D721Med (cell line): ENCODE measurements at regions not wholly inside any gene's neighbourhood (a gene's known extent, or its start where the extent isn't known, plus 50 kb on each side); places are given as distances from the start of the nearest gene placed in this dataset.

Source experiments
- DNase-seq: peaks from one replicate; pipeline ENCODE4 v3.0.0; 2011; ENCODE audit warnings: low spot score; ENCODE audit not compliant: insufficient read length
- FAIRE-seq: peaks from 2 replicates; lab custom pipeline; 2011; peaks lifted over from hg19 to GRCh38; lab: Jason Lieb, UNC
- TF ChIP-seq, protein P1 (sequence below): IDR thresholded peaks from 2 replicates; pipeline ENCODE4 v1.5.1; 2012; ENCODE audit warnings: mild to moderate bottlenecking, control low read depth; ENCODE audit not compliant: insufficient read depth; ENCODE audit errors: missing control alignments

DNA sequence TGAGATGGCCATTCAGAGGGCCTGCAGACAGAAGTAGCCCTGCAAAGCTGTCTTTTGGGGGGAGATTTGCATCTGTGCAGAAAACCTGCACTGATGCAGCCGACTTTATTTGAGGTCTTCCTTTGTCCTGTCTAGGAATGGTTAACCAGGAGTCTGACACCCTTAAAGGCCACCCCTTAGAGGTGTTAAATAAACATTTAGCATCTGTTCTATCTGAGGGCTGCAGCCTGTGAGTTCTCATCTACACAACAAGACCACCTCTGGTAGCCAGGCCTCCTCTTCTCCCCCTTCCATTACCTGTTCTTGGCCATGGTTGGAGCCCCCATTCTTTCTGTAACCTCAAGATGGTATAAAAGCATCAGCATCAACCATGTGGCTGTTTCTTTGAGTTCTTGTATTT lies 214.4 kb upstream of the HS6ST1 start:
- FAIRE-seq: no peak
- TF ChIP-seq, protein P1, sequence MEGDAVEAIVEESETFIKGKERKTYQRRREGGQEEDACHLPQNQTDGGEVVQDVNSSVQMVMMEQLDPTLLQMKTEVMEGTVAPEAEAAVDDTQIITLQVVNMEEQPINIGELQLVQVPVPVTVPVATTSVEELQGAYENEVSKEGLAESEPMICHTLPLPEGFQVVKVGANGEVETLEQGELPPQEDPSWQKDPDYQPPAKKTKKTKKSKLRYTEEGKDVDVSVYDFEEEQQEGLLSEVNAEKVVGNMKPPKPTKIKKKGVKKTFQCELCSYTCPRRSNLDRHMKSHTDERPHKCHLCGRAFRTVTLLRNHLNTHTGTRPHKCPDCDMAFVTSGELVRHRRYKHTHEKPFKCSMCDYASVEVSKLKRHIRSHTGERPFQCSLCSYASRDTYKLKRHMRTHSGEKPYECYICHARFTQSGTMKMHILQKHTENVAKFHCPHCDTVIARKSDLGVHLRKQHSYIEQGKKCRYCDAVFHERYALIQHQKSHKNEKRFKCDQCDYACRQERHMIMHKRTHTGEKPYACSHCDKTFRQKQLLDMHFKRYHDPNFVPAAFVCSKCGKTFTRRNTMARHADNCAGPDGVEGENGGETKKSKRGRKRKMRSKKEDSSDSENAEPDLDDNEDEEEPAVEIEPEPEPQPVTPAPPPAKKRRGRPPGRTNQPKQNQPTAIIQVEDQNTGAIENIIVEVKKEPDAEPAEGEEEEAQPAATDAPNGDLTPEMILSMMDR: no peak
- no peak for DNase-seq

DNA sequence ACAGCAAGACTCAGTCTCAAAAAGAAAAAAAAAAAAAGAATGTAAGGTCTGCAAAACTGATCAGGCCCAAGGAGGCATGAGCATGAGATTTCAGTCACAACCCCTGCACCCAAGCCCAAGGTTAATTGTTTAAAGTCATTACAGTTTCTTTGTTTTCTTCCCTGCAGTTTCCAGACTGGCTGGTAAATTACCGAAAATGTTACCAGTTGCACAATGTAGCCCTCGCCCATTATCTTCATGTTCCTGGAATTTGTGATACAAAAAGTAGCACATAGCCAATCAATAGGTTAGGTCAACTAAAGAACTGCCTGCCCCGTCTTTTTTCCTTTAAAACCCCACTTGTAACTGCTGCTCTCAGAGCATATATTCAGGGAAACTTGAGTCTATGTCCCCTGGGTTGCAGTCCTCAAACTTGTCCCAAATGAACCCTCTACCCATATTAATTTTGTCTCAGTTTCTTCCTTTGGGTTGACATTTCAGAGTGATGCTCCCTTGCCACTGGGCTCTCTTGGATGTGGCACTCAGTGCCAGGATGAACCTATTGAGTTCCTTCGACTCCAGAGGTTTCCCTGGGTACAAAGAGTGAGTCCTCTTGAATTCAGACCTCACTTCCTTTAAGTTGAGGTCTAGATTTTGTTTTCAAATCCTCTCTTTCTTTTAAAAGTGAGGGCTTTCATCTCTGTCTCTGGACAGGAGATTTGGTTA lies 216.2 kb upstream of the HS6ST1 start:
- no peak for FAIRE-seq
- DNase-seq: no peak
- TF ChIP-seq, protein P1: no peak

GRCh38 chr2:128535953-128536352 lies 217.3 kb upstream of the HS6ST1 start:
- TF ChIP-seq, protein P1: no peak
- FAIRE-seq (no peak), DNase-seq (no peak)

- DNase-seq (no peak), FAIRE-seq (no peak)
Observed at GRCh38 chr2:128536925-128537620, 218.4 kb upstream of the HS6ST1 start.

GRCh38 chr2:128537646-128538045 lies 219.0 kb upstream of the HS6ST1 start:
- no peak for DNase-seq
- no peak for FAIRE-seq
- TF ChIP-seq, protein P1: no peak

More at GRCh38 chr2:128536925-128537620, 218.4 kb upstream of the HS6ST1 start:
- TF ChIP-seq, protein P1: no peak

- FAIRE-seq (no peak), DNase-seq (no peak)
- TF ChIP-seq, protein P1: no peak
Observed at GRCh38 chr2:128538396-128538795, 219.7 kb upstream of the HS6ST1 start.

- FAIRE-seq (no peak), DNase-seq (no peak)
- TF ChIP-seq, protein P1: no peak
Observed at GRCh38 chr2:128540670-128541069, 222.0 kb upstream of the HS6ST1 start.
